IMR-90 (cell line): ENCODE measurements at regions not wholly inside any gene's neighbourhood (a gene's known extent, or its start where the extent isn't known, plus 50 kb on each side); places are given as distances from the start of the nearest gene placed in this dataset.

Source experiments
- ATAC-seq: fragments of 200-7000 bp; cut with Tn5 transposase; 2 replicates; pipeline ENCODE4 v1.9.1; 2020; ENCODE audit warnings: low read depth, mild to moderate bottlenecking, moderate library complexity
- BruUV-seq: library from RNA; stranded (reverse); fragments of 400-500 nt; replicated peaks from 2 replicates; lab custom pipeline; 2021; lab: Mats Ljungman, UMichigan
- CTCF ChIA-PET: fragments of 300-600 bp; formaldehyde crosslinking; extraction: SDS; loops from one replicate; lab custom pipeline; 2021; ENCODE audit warnings: antibody characterized with exemption; lab: Yijun Ruan, JAX
- POLR2A ChIA-PET: fragments of 300-600 bp; sonication (Branson Sonifier 250); formaldehyde crosslinking; loops from one replicate; lab custom pipeline; 2022; ENCODE audit warnings: antibody characterized with exemption; ENCODE audit not compliant: unreplicated experiment; lab: Charles Lee
- DNase-seq: peaks from one replicate; pipeline ENCODE4 v3.0.0; 2013
- H2AFZ ChIP-seq: replicated peaks from 2 replicates; pipeline ENCODE3; 2013; ENCODE audit warnings: low read length, mild to moderate bottlenecking; ENCODE audit not compliant: poor library complexity
- H2AK5ac ChIP-seq: 2 replicates; pipeline ENCODE4 v1.6.1; 2013; ENCODE audit warnings: low read depth, low read length, inconsistent platforms
- H2AK9ac ChIP-seq: replicated peaks from 2 replicates; pipeline ENCODE3; 2013; ENCODE audit warnings: mild to moderate bottlenecking, low read depth, low read length, moderate library complexity; ENCODE audit not compliant: poor library complexity
- H2BK120ac ChIP-seq: 2 replicates; pipeline ENCODE4 v1.6.1; 2013; ENCODE audit warnings: low read depth, low read length, inconsistent platforms
- H2BK15ac ChIP-seq: 3 replicates; pipeline ENCODE4 v1.6.1; 2013; ENCODE audit warnings: low read depth, low read length, inconsistent platforms
- H2BK20ac ChIP-seq: 2 replicates; pipeline ENCODE4 v1.6.1; 2013; ENCODE audit warnings: low read depth, mild to moderate bottlenecking, inconsistent platforms, low read length, moderate library complexity
- H2BK5ac ChIP-seq: 2 replicates; pipeline ENCODE4 v1.6.1; 2013; ENCODE audit warnings: mild to moderate bottlenecking, low read depth, low read length, inconsistent platforms; ENCODE audit not compliant: poor library complexity, severe bottlenecking
- H3K14ac ChIP-seq: replicated peaks from 2 replicates; pipeline ENCODE4 v1.6.1; 2013; ENCODE audit warnings: low read depth, low read length, inconsistent platforms
- H3K18ac ChIP-seq: 2 replicates; pipeline ENCODE4 v1.6.1; 2013; ENCODE audit warnings: low read depth, low read length, control low read depth
- H3K23ac ChIP-seq: 2 replicates; pipeline ENCODE4 v1.6.1; 2013; ENCODE audit warnings: low read depth, low read length, inconsistent platforms
- H3K27ac ChIP-seq: 2 replicates; pipeline ENCODE4 v1.5.1; 2013; ENCODE audit warnings: mild to moderate bottlenecking, control low read depth, low read length; ENCODE audit not compliant: insufficient read depth
- H3K27me3 ChIP-seq: 2 replicates; pipeline ENCODE4 v1.6.1; 2013; ENCODE audit warnings: low read length; ENCODE audit not compliant: control insufficient read depth, insufficient read depth
- H3K36me3 ChIP-seq: 2 replicates; pipeline ENCODE4 v1.6.1; 2013; ENCODE audit warnings: low read length, mixed read lengths; ENCODE audit not compliant: control insufficient read depth, insufficient read depth
- H3K4ac ChIP-seq: 2 replicates; pipeline ENCODE4 v1.6.1; 2013; ENCODE audit warnings: low read depth, low read length, inconsistent platforms
- H3K4me1 ChIP-seq: 2 replicates; pipeline ENCODE4 v1.6.1; 2013; ENCODE audit warnings: low read length, mixed read lengths; ENCODE audit not compliant: control insufficient read depth, insufficient read depth
- H3K4me2 ChIP-seq: 2 replicates; pipeline ENCODE4 v1.6.1; 2013; ENCODE audit warnings: low read depth, mild to moderate bottlenecking, control low read depth, low read length, moderate library complexity
- H3K4me3 ChIP-seq: 2 replicates; pipeline ENCODE4 v1.5.1; 2013; ENCODE audit warnings: low read depth, mild to moderate bottlenecking, control low read depth, low read length, moderate library complexity; ENCODE audit not compliant: insufficient read depth
- H3K56ac ChIP-seq: 2 replicates; pipeline ENCODE4 v1.6.1; 2013; ENCODE audit warnings: low read length, inconsistent platforms; ENCODE audit not compliant: insufficient read depth; ENCODE audit errors: extremely low read depth
- H3K79me1 ChIP-seq, 2 experiments: 2 replicates each; pipeline ENCODE4 v1.6.1; 2013; ENCODE audit warnings: low read length in 2 of 2, inconsistent platforms in 1 of 2, low read depth in 1 of 2
- H3K9ac ChIP-seq: 2 replicates; pipeline ENCODE4 v1.6.1; 2013; ENCODE audit warnings: low read depth, low read length, control low read depth
- H3K9me1 ChIP-seq: 2 replicates; pipeline ENCODE4 v1.6.1; 2013; ENCODE audit warnings: low read length, inconsistent platforms; ENCODE audit not compliant: insufficient read depth
- H3K9me3 ChIP-seq: 2 replicates; pipeline ENCODE4 v1.6.1; 2013; ENCODE audit warnings: low read length; ENCODE audit not compliant: control insufficient read depth, insufficient read depth
- H4K20me1 ChIP-seq: 2 replicates; pipeline ENCODE4 v1.6.1; 2013; ENCODE audit warnings: low read length, inconsistent platforms; ENCODE audit not compliant: insufficient read depth
- H4K5ac ChIP-seq: 2 replicates; pipeline ENCODE4 v1.6.1; 2013; ENCODE audit warnings: mild to moderate bottlenecking, low read depth, low read length, control low read depth
- H4K8ac ChIP-seq, 2 experiments: 2 replicates each; pipeline ENCODE4 v1.6.1; 2013; ENCODE audit warnings: low read depth in 2 of 2, low read length in 2 of 2, control low read depth in 1 of 2, inconsistent platforms in 1 of 2
- H4K91ac ChIP-seq: 2 replicates; pipeline ENCODE4 v1.6.1; 2013; ENCODE audit warnings: low read depth, low read length, inconsistent platforms; ENCODE audit not compliant: insufficient read depth
- CEBPB ChIP-seq: IDR thresholded peaks from 2 replicates; pipeline ENCODE4 v1.6.1; 2012; ENCODE audit warnings: low read depth, low read length, improper control_type of control experiment
- CHD1 ChIP-seq: IDR thresholded peaks from 2 replicates; pipeline ENCODE4 v1.6.1; 2012; ENCODE audit warnings: low read depth, low read length, improper control_type of control experiment
- CTCF ChIP-seq: conservative IDR thresholded peaks from 2 replicates; pipeline ENCODE4 v1.5.1; 2012; ENCODE audit warnings: mild to moderate bottlenecking, low read depth, low read length, improper control_type of control experiment
- FOS ChIP-seq: fragments of 150-350 bp; IDR thresholded peaks from 2 replicates; pipeline ENCODE4 v1.6.1; 2016; ENCODE audit warnings: low read depth, low read length
- MAFK ChIP-seq: IDR thresholded peaks from 2 replicates; pipeline ENCODE4 v1.6.1; 2012; ENCODE audit warnings: low read depth, low read length, improper control_type of control experiment
- MAZ ChIP-seq: IDR thresholded peaks from 2 replicates; pipeline ENCODE4 v1.6.1; 2012; ENCODE audit warnings: low read depth, mild to moderate bottlenecking, low read length, improper control_type of control experiment, moderate library complexity, borderline replicate concordance
- MXI1 ChIP-seq: IDR thresholded peaks from 2 replicates; pipeline ENCODE4 v1.6.1; 2012; ENCODE audit warnings: low read depth, mild to moderate bottlenecking, low read length, moderate library complexity, borderline replicate concordance
- NFE2L2 ChIP-seq: fragments of 150-350 bp; IDR thresholded peaks from 2 replicates; pipeline ENCODE4 v1.6.1; 2016; ENCODE audit warnings: low read depth, mild to moderate bottlenecking, low read length
- POLR2A ChIP-seq: IDR thresholded peaks from 2 replicates; pipeline ENCODE4 v1.6.1; 2012; ENCODE audit warnings: mild to moderate bottlenecking, low read depth, low read length
- RAD21 ChIP-seq: IDR thresholded peaks from 2 replicates; pipeline ENCODE4 v1.6.1; 2012; ENCODE audit warnings: low read length, improper control_type of control experiment
- RCOR1 ChIP-seq: IDR thresholded peaks from 2 replicates; pipeline ENCODE4 v1.6.1; 2012; ENCODE audit warnings: mild to moderate bottlenecking, low read length, improper control_type of control experiment; ENCODE audit not compliant: insufficient replicate concordance
- RFX5 ChIP-seq: IDR thresholded peaks from 2 replicates; pipeline ENCODE4 v1.8.0; 2012; ENCODE audit warnings: low read depth, mild to moderate bottlenecking, low read length, moderate library complexity
- USF2 ChIP-seq: fragments of 150-350 bp; IDR thresholded peaks from 2 replicates; pipeline ENCODE4 v1.6.1; 2017; ENCODE audit warnings: mild to moderate bottlenecking, antibody characterized with exemption, low read length, low read depth
- WGBS, 2 experiments: methylation state at CpG; one replicate each; pipeline versions ENCODE4 v1.1.5 to v1.1.7; 2013; ENCODE audit warnings: missing lambda C conversion rate in 2 of 2; ENCODE audit not compliant: insufficient read length in 1 of 2; ENCODE audit errors: extremely low coverage in 2 of 2; 5-methylcytosine and 5-hydroxymethylcytosine counted together
- dilution Hi-C: fragments of 300-500 bp; cut with HindIII; formaldehyde crosslinking; loops from one replicate; pipeline ENCODE4 v1.14.3; 2018; ENCODE audit warnings: low sequenced_read_pairs; ENCODE audit not compliant: unreplicated experiment
- in situ Hi-C: fragments of 300-500 bp; cut with MboI; formaldehyde crosslinking; loops from 3 replicates; pipeline ENCODE4 v1.14.3; 2019; ENCODE audit warnings: low sequenced_read_pairs, inconsistent platforms, mixed read lengths
- intact Hi-C: fragments of 100-400 bp; cut with micrococcal nuclease; formaldehyde crosslinking; loops from 2 replicates; pipeline ENCODE4 v1.10.0; 2022
- TF ChIP-seq, protein P1 (sequence below): fragments of 150-350 bp; IDR thresholded peaks from 2 replicates; pipeline ENCODE4 v1.6.1; 2016; ENCODE audit warnings: low read depth, mild to moderate bottlenecking, low read length, moderate library complexity, borderline replicate concordance

- peaks cover 2% of the 10 kb centered on the region; the same call in 1 of the 2 replicates for H3K4me1 ChIP-seq
- no peak overlapping the region for H3K23ac ChIP-seq
- no peak for TF ChIP-seq MAZ
- no peak for TF ChIP-seq RAD21
- TF ChIP-seq FOS, result no peak
- no peak for TF ChIP-seq MAFK
- TF ChIP-seq CEBPB, result no peak
- TF ChIP-seq RFX5, result no peak
- no peak for TF ChIP-seq CHD1
- no peak for TF ChIP-seq RCOR1
- TF ChIP-seq NFE2L2, result no peak
- no peak for TF ChIP-seq CTCF
- TF ChIP-seq, protein P1, sequence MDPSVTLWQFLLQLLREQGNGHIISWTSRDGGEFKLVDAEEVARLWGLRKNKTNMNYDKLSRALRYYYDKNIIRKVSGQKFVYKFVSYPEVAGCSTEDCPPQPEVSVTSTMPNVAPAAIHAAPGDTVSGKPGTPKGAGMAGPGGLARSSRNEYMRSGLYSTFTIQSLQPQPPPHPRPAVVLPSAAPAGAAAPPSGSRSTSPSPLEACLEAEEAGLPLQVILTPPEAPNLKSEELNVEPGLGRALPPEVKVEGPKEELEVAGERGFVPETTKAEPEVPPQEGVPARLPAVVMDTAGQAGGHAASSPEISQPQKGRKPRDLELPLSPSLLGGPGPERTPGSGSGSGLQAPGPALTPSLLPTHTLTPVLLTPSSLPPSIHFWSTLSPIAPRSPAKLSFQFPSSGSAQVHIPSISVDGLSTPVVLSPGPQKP, result no peak
- no peak for TF ChIP-seq MXI1
- no peak for TF ChIP-seq POLR2A
- no peak for TF ChIP-seq USF2
- H3K36me3 ChIP-seq, result no peaks in the 10 kb centered on the region
- no peak overlapping the region for H3K18ac ChIP-seq
- H4K5ac ChIP-seq, result no peak overlapping the region
- no peak overlapping the region for H3K14ac ChIP-seq
- no peak overlapping the region for H3K27ac ChIP-seq
- H2AK5ac ChIP-seq, result no peak overlapping the region
- no peaks in the 10 kb centered on the region for H3K79me1 ChIP-seq
- H4K8ac ChIP-seq, result no peak overlapping the region
- no peak overlapping the region for H2BK120ac ChIP-seq
- no TSS peak for BruUV-seq
- H3K27me3 ChIP-seq, result peaks cover 30% of the 10 kb centered on the region
- H2AK9ac ChIP-seq, result no peak overlapping the region
- intact Hi-C loops (no loop called here), dilution Hi-C loops (no loop called here), in situ Hi-C loops (no loop called here)
- no peaks in the 10 kb centered on the region for H4K20me1 ChIP-seq
- no peak overlapping the region for H3K4me3 ChIP-seq
- H4K91ac ChIP-seq, result no peak overlapping the region
- H3K9me1 ChIP-seq, result no peaks in the 10 kb centered on the region
- no peak overlapping the region for H2BK20ac ChIP-seq
- ChIA-PET POLR2A (no interaction called here), CTCF (no interaction called here)
- H3K9me3 ChIP-seq, result peaks cover 3% of the 10 kb centered on the region
- ATAC-seq (no peak), DNase-seq (no peak)
- no CpG with 5 or more reads among the region's 4 CpGs for WGBS, 2 experiments
- H2AFZ ChIP-seq, result no peak overlapping the region
- no peak overlapping the region for H3K9ac ChIP-seq
- no peak overlapping the region for H3K56ac ChIP-seq
- no peak overlapping the region for H2BK5ac ChIP-seq
- no peak overlapping the region for H3K4me2 ChIP-seq
- no peak overlapping the region for H2BK15ac ChIP-seq
- no peak overlapping the region for H3K4ac ChIP-seq
Observed at GRCh38 chr3:194067949-194068362, 68.0 kb upstream of the HES1 start.
